Heart right ventricle (tissue), 16 donors: ENCODE measurements at regions not wholly inside any gene's neighbourhood (a gene's known extent, or its start where the extent isn't known, plus 50 kb on each side); places are given as distances from the start of the nearest gene placed in this dataset.
A peak's percentile ranks its signal among the peaks of the same experiment; 100 is the strongest.

ENCODE experiments used
- ATAC-seq, 8 donors: fragments of 200-7000 bp; cut with Tn5 transposase; one replicate each; pipeline ENCODE4 v1.9.1; 2020; ENCODE audit warnings: mild to moderate bottlenecking in 8 of 8, moderate library complexity in 8 of 8, moderate number of reproducible peaks in 1 of 8
- DNase-seq, 2 donors: peaks; one replicate each; pipeline ENCODE4 v3.0.0-alpha.2; 2020
- H3K27ac ChIP-seq, 10 donors: fragments of 200-600 bp; sonication (generic) in 2 of 10; one replicate each; pipeline versions ENCODE4 v1.5.0 to v1.8.0; 2020 to 2022; ENCODE audit warnings: mild to moderate bottlenecking in 3 of 10
- H3K27me3 ChIP-seq, 7 donors: fragments of 200-600 bp; one replicate each; pipeline ENCODE4 v1.8.0; 2021 to 2022; ENCODE audit warnings: mild to moderate bottlenecking in 2 of 7
- H3K36me3 ChIP-seq, 9 donors: fragments of 200-600 bp; sonication (generic) in 1 of 9; one replicate each; pipeline versions ENCODE4 v1.5.0 to v1.8.0; 2020 to 2022; ENCODE audit warnings: mild to moderate bottlenecking in 2 of 9
- H3K4me1 ChIP-seq, 9 donors: fragments of 200-600 bp; sonication (generic) in 1 of 9; one replicate each; pipeline versions ENCODE4 v1.5.0 to v1.8.0; 2020 to 2022; ENCODE audit warnings: mild to moderate bottlenecking in 4 of 9
- H3K4me3 ChIP-seq, 10 donors: fragments of 200-600 bp; sonication (generic) in 2 of 10; one replicate each; pipeline versions ENCODE4 v1.5.0 to v1.8.0; 2020 to 2022; ENCODE audit warnings: mild to moderate bottlenecking in 7 of 10, moderate library complexity in 2 of 10
- H3K9me3 ChIP-seq, 11 donors: fragments of 200-600 bp in 10 of 11; sonication (generic) in 2 of 11; one replicate each; pipeline versions ENCODE4 v1.5.0 to v1.8.0; 2013 to 2022; ENCODE audit warnings: mild to moderate bottlenecking in 2 of 11, control low read depth in 1 of 11, moderate library complexity in 1 of 11
- WGBS, 2 donors: extraction: QIAGEN DNeasy Blood & Tissue Kit; methylation state at CpG; one replicate each; pipeline ENCODE4 v1.1.7; 2013; ENCODE audit warnings: inconsistent platforms in 1 of 2; 5-methylcytosine and 5-hydroxymethylcytosine counted together
- intact Hi-C, 10 donors: fragments of 100-400 bp; cut with DNase I; formaldehyde crosslinking; loops; one replicate each; pipeline versions ENCODE4 v1.11.1 to v1.14.2; 2022
- TF ChIP-seq, protein P1 (sequence below), 9 donors: fragments of 200-600 bp; sonication (generic) in 2 of 9; IDR thresholded peaks; one replicate each; pipeline versions ENCODE4 v1.5.0 to v1.8.0; 2021 to 2022; ENCODE audit warnings: antibody characterized with exemption in 9 of 9, mild to moderate bottlenecking in 5 of 9, moderate library complexity in 1 of 9
- donor health status: Arrhythmogenic right ventricular cardiomyopathy.
- donor health status: ischemic (EF 13 %, LVEDD 7.1; RV severe dilation, severe dysfunction).
- donor health status: healthy with polysubstance abuse.
- donor health status: DM: no; HTN: yes; CAD: no.
- donor health status: DM: no; HTN: no; CAD: no.
- donor health status: ischemic (EF 25% LVEDD 6.9; RV normal size, moderate dysfunction).
- donor health status: ischemic (EF 25% LVEDD 5.7; RV mildly dilated, moderate dysfunction).
- donor health status: healthy.
- donor health status: DM: yes; HTN: yes; CAD: no.
- donor health status: Ischemic cardiomyopathy.
- donor health status: ischemic (EF 35%, LVEDD 5.7; RV mildly dilated, moderate dysfunction).
- donor health status: nonischemic (EF 11% LVEDD 7.7; RV severe dilation, severe dysfunction).
- donor health status: DM: yes; HTN: yes; CAD: no.
- donor health status: PGD.
- donor health status: ischemic (EF 29% LVEDD 5.4; RV normal size, mild dysfunction).
- donor health status: nonischemic (EF 23%, LVEDD 6.1; RV moderate dilation, normal function).

DNA sequence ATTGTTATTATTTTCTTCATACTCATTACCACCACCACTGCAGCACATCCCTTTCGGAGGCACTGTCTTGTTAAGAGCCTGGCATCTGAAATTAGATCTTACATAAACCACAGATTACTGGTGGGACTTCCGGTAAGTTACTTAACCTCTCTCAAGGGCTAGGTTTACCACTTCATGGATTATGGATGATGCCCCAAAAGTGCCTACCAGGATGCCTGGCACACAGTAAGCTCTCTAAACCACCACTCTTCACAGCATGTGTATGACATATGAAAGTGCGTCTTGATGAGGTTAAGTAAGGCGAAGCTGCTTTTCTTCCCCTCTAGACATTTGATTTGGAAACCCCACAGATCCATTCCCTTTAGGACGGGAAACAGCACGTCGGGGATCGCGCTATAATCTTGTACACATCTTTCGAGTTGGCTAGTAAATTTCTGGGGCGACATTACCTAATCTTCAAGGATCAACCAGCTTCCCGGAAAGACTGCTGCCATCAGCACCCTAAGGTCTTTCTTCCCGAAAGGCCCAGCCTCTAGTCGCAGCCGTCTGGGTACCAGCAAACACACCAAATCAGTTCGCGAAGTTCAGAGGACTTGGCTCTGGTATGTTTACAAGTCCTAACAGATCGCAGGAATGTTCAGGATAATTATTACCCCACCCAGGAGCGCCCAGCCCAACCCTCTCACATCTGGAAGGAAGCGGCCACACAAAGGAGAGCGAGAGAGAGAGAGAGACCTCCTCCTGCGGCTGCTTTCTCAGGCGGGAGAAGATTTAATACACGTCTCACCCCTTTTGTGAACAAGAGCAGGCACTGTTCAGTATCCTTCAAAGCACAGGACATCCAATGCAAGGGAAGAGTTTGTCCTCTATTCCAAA lies 155.1 kb upstream of the FRMD4B start:
- Histone ChIP-seq H3K4me3 (peak overlapping the region; percentile 41 to 81 (median 67)), H3K36me3 (no peaks in the 10 kb centered on the region), H3K27me3 (peaks cover 0 to 35% (median 13%) of the 10 kb centered on the region in 7 donors), H3K27ac (peak overlapping the region in 7 of 10 donors; percentile 2 to 70 (median 34)), H3K9me3 (no peaks in the 10 kb centered on the region), H3K4me1 (peaks cover 0 to 32% (median 14%) of the 10 kb centered on the region in 9 donors)
- peak in 5 of 8 donors; percentile 22 to 40 (median 28) for ATAC-seq
- TF ChIP-seq, protein P1, sequence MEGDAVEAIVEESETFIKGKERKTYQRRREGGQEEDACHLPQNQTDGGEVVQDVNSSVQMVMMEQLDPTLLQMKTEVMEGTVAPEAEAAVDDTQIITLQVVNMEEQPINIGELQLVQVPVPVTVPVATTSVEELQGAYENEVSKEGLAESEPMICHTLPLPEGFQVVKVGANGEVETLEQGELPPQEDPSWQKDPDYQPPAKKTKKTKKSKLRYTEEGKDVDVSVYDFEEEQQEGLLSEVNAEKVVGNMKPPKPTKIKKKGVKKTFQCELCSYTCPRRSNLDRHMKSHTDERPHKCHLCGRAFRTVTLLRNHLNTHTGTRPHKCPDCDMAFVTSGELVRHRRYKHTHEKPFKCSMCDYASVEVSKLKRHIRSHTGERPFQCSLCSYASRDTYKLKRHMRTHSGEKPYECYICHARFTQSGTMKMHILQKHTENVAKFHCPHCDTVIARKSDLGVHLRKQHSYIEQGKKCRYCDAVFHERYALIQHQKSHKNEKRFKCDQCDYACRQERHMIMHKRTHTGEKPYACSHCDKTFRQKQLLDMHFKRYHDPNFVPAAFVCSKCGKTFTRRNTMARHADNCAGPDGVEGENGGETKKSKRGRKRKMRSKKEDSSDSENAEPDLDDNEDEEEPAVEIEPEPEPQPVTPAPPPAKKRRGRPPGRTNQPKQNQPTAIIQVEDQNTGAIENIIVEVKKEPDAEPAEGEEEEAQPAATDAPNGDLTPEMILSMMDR (IDR thresholded peaks at IDR 0.05) = no peak
- DNase-seq = no peak
- intact Hi-C loops = loop anchor here in 4 of 10 donors (5.0 to 10.0 kb wide), 3 partner anchors 96 to 126 kb away; no protein-coding TSS in a partner anchor
- WGBS, 2 donors = 22 to 27% methylated on average over 24 of the region's 24 CpGs

DNA sequence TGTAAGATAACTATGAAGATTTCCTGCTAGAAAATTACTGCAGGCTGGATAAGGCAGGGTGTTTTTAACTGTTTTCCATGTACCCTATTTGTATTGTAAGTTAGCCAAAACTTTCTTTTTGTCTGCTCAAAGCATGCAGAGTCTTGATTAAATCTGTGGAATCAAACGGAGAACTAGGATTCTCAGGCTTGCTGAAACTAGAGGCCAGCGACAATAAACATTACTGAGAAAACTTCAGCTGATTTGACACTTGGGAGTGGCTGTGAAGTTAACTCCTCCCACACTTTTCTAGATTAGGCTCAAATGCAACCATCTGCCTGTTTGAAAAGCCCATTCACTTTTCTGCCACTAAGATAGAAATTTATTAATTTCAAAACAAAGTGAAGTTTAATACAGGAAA lies 153.2 kb upstream of the FRMD4B start:
- TF ChIP-seq, protein P1 (IDR thresholded peaks at IDR 0.05) = no peak
- H3K27ac ChIP-seq = no peak overlapping the region
- no peak for ATAC-seq

GRCh38 chr3:69538281-69538680 lies 152.4 kb upstream of the FRMD4B start:
- intact Hi-C loops = loop anchor here in 2 of 10 donors (10.0 kb wide), 2 partner anchors 83 to 103 kb away; no protein-coding TSS in a partner anchor
- WGBS, 2 donors = 82 to 87% methylated on average over 1 of the region's 1 CpG
- H3K36me3 ChIP-seq = no peaks in the 10 kb centered on the region
- TF ChIP-seq, protein P1 (IDR thresholded peaks at IDR 0.05) = no peak
- H3K4me1 ChIP-seq = peaks cover 0 to 34% (median 14%) of the 10 kb centered on the region in 9 donors
- H3K9me3 ChIP-seq = no peaks in the 10 kb centered on the region
- no peak overlapping the region for H3K4me3 ChIP-seq
- ATAC-seq = no peak
- peaks cover 0 to 25% (median 12%) of the 10 kb centered on the region in 7 donors for H3K27me3 ChIP-seq
- no peak for DNase-seq
- no peak overlapping the region for H3K27ac ChIP-seq

More for the DNA sequence above, 153.2 kb upstream of the FRMD4B start:
- DNase-seq = no peak
- H3K4me1 ChIP-seq = peaks cover 0 to 32% (median 14%) of the 10 kb centered on the region in 9 donors
- H3K4me3 ChIP-seq = no peak overlapping the region
- peaks cover 0 to 34% (median 13%) of the 10 kb centered on the region in 7 donors for H3K27me3 ChIP-seq
- intact Hi-C loops = loop anchor here in 2 of 10 donors (10.0 kb wide), 2 partner anchors 84 to 104 kb away; no protein-coding TSS in a partner anchor
- H3K36me3 ChIP-seq = no peaks in the 10 kb centered on the region
- H3K9me3 ChIP-seq = no peaks in the 10 kb centered on the region
- WGBS, 2 donors = 17 to 40% methylated on average over 2 of the region's 2 CpGs

DNA sequence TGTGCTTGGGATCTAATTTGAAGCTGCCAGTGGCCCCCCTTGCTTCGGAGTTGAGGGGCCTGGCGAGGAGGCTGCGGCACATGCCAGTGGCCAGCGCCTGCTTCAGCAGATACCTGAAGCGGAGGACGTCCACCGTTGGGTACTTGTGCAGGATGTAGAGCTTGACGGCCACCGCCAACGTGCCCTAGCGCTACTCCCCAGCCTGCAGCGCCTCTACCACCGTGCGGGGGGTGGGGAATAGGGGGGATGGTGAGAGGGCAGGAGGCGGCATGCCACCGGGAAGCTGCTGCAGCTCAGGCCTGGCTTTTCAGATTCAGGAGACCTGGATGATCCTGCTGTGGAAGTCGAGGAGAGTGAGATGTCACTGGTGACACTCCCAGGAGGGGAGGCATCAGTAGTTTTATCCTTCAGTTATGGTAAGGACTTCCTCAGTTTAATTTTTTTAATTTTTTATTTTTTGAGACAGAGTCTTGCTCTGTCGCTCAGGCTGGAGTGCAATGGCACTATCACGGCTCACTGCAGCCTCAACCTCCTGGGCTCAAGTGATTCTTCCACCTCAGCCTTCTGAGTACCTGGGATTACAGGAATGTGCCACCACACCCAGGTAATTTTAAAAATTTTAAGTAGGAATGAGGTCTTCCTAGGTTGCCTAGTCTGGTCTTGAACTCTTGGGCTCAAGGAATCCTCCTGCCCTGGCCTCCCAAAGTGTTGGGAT lies 150.6 kb upstream of the FRMD4B start:
- 90 to 92% methylated on average over 19 of the region's 19 CpGs for WGBS, 2 donors
- TF ChIP-seq, protein P1 (IDR thresholded peaks at IDR 0.05) = no peak
- Histone ChIP-seq H3K4me1 (peaks cover 0 to 41% (median 17%) of the 10 kb centered on the region in 9 donors), H3K4me3 (no peak overlapping the region), H3K27me3 (peaks cover 0 to 7% (median 0%) of the 10 kb centered on the region in 7 donors), H3K9me3 (no peaks in the 10 kb centered on the region), H3K27ac (no peak overlapping the region), H3K36me3 (no peaks in the 10 kb centered on the region)
- intact Hi-C loops = loop anchor here in 2 of 10 donors (10.0 kb wide), 2 partner anchors 82 to 102 kb away; no protein-coding TSS in a partner anchor
- DNase-seq (no peak), ATAC-seq (no peak)
